GM10248 (cell line): ENCODE measurements at regions not wholly inside any gene's neighbourhood (a gene's known extent, or its start where the extent isn't known, plus 50 kb on each side); places are given as distances from the start of the nearest gene placed in this dataset.

ENCODE experiments used
- CTCF ChIA-PET: fragments of 300-600 bp; sonication (Branson Sonifier 250); formaldehyde crosslinking; extraction: SDS; loops from one replicate; lab custom pipeline; 2021; ENCODE audit warnings: antibody characterized with exemption; lab: Yijun Ruan, JAX
- POLR2A ChIA-PET: fragments of 350-650 bp; sonication (Branson Sonifier 250); formaldehyde crosslinking; extraction: SDS; loops from one replicate; lab custom pipeline; 2020; ENCODE audit warnings: antibody characterized with exemption; lab: Yijun Ruan, JAX
- DNase-seq: peaks from one replicate; pipeline ENCODE4 v3.0.0; 2012; ENCODE audit errors: extremely low spot score
- TF ChIP-seq, protein P1 (sequence below): IDR thresholded peaks from 2 replicates; pipeline ENCODE4 v1.5.1; 2012; ENCODE audit warnings: mild to moderate bottlenecking, low read depth; ENCODE audit errors: extremely low read depth, missing control alignments, control extremely low read depth

DNA sequence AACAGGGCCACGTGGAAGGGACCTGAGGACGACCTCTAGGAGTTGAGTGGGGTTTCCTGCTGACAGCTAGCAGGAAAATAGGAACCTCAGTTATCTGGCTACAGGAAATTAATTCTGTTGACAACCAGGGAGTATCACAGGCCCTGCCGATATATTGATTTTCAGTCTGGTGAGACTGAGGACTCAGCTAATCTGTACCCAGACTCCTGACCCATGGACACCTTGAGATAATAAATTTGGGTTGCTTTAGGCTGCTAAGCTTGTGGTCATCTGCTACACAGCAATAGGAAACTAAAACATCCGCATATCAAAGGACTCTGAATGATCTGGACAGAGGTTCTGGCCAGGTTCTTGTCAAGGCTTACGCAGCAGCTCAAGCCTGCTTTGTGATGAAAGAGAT, 80.8 kb upstream of the CNEP1R1 start:
- DNase-seq = no peak
- TF ChIP-seq, protein P1, sequence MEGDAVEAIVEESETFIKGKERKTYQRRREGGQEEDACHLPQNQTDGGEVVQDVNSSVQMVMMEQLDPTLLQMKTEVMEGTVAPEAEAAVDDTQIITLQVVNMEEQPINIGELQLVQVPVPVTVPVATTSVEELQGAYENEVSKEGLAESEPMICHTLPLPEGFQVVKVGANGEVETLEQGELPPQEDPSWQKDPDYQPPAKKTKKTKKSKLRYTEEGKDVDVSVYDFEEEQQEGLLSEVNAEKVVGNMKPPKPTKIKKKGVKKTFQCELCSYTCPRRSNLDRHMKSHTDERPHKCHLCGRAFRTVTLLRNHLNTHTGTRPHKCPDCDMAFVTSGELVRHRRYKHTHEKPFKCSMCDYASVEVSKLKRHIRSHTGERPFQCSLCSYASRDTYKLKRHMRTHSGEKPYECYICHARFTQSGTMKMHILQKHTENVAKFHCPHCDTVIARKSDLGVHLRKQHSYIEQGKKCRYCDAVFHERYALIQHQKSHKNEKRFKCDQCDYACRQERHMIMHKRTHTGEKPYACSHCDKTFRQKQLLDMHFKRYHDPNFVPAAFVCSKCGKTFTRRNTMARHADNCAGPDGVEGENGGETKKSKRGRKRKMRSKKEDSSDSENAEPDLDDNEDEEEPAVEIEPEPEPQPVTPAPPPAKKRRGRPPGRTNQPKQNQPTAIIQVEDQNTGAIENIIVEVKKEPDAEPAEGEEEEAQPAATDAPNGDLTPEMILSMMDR = no peak
- ChIA-PET CTCF (interaction anchor here (1.3 kb wide), 1 partner anchor 14 kb away, joined by 3 read pairs; no protein-coding TSS in a partner anchor), POLR2A (no interaction called here)

GRCh38 chr16:49947907-49948678, 76.9 kb upstream of the CNEP1R1 start:
- DNase-seq = no peak
- ChIA-PET POLR2A (no interaction called here), CTCF (no interaction called here)
- TF ChIP-seq, protein P1 = no peak

DNA sequence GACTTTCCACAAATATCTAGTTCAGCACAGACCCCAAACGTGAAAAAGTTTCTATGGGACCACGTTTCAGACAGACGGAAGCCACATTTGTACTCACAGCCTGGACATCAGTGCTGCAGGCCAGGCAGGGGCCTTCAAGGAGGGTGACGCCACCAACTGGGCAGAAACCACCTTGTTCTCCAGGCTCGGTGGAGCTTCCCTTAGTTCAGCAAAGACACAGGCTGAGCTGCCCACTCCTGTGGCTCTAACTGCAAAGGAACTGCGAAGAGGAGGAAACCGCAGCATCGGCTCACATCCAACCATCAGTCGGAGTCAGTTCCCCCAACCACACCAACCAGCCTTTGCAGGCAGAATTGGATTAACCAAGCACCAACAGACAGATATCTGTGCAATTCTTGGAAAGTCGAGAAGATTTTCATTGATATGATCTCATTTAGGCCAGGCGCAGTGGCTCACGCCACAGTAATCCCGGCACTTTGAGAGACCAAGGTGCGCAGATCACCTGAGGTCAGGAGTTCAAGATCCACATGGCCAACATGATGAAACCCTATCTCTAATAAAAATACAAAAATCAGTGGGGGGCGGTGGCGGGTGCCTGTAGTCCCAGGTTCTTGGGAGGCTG, 73.3 kb upstream of the CNEP1R1 start:
- no peak for DNase-seq
- ChIA-PET CTCF (no interaction called here), POLR2A (no interaction called here)
- TF ChIP-seq, protein P1 = no peak

GRCh38 chr16:49952386-49952785, 72.6 kb upstream of the CNEP1R1 start:
- TF ChIP-seq, protein P1 = no peak
- ChIA-PET CTCF (no interaction called here), POLR2A (no interaction called here)
- DNase-seq = no peak

GRCh38 chr16:49953090-49953489, 71.9 kb upstream of the CNEP1R1 start:
- DNase-seq = no peak
- CTCF ChIA-PET = no interaction called here
- POLR2A ChIA-PET = no interaction called here
- TF ChIP-seq, protein P1 = no peak

DNA sequence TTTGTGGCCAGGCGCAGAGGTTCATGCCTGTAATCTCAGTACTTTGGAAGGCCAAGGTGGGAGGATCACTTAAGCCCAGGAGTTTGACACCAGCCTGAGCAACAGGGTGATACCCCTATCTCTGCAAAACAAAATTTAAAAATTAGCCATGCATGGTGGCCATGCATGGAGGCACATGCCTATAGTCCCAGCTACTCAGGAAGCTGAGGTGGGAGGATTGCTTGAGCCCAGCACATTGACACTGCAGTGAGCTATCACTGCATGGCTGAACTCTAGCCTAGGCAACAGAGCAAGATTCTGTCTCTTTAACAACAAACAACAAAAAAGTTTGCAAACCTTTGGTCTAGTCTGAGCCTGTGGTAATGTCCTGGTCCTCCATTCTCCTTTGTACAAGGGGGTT, 69.2 kb upstream of the CNEP1R1 start:
- ChIA-PET POLR2A (no interaction called here), CTCF (interaction anchor here (1.0 kb wide), 1 partner anchor 69 kb away, joined by 3 read pairs; the partner anchor contains the start of gene CNEP1R1)
- TF ChIP-seq, protein P1 = no peak
- no peak for DNase-seq
